ENCODE measurements at regions not wholly inside any gene's neighbourhood (a gene's known extent, or its start where the extent isn't known, plus 50 kb on each side); places are given as distances from the start of the nearest gene placed in this dataset.
A peak's percentile ranks its signal among the peaks of the same experiment; 100 is the strongest.

DNA sequence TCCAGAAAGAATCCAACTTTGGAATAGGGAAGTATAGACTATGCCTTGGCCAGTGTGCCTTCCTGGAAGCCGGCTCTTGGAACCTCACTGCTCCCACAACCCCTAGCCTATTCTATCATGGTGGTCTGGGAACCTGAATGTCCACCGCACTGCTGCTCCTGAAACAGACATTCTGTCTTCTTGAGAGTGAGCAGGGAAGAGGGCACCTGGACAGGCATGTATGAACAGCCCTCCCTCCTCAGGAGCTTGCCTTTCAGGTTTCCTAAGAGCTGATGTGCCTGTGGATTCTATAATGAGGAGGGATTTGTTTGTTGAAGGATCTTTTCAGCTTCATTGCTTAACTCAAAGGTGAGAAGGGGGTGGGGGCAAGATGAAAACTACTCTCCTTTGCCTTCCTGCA is 55.1 kb upstream of the XPA start:
- no peaks in the 10 kb centered on the region for H3K4me1 ChIP-seq
- 76 to 88% (median 82%) methylated on average over 2 of the region's 2 CpGs for WGBS, 4 donors
- no peak for DNase-seq
- no peaks in the 10 kb centered on the region for H3K36me3 ChIP-seq
- intact Hi-C loops (cut with DNase I) = no loop called here
- TF ChIP-seq POLR2A (IDR thresholded peaks at IDR 0.05) = no peak
- TF ChIP-seq, protein P1, sequence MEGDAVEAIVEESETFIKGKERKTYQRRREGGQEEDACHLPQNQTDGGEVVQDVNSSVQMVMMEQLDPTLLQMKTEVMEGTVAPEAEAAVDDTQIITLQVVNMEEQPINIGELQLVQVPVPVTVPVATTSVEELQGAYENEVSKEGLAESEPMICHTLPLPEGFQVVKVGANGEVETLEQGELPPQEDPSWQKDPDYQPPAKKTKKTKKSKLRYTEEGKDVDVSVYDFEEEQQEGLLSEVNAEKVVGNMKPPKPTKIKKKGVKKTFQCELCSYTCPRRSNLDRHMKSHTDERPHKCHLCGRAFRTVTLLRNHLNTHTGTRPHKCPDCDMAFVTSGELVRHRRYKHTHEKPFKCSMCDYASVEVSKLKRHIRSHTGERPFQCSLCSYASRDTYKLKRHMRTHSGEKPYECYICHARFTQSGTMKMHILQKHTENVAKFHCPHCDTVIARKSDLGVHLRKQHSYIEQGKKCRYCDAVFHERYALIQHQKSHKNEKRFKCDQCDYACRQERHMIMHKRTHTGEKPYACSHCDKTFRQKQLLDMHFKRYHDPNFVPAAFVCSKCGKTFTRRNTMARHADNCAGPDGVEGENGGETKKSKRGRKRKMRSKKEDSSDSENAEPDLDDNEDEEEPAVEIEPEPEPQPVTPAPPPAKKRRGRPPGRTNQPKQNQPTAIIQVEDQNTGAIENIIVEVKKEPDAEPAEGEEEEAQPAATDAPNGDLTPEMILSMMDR (IDR thresholded peaks at IDR 0.05) = no peak
- H3K9me3 ChIP-seq = peaks cover 0 to 9% (median 0%) of the 10 kb centered on the region in 12 donors
- no peak overlapping the region for H3K4me3 ChIP-seq
- no peak overlapping the region for H3K27ac ChIP-seq
- H3K27me3 ChIP-seq = peaks cover 0 to 2% (median 0%) of the 10 kb centered on the region in 9 donors
- no peak for ATAC-seq

DNA sequence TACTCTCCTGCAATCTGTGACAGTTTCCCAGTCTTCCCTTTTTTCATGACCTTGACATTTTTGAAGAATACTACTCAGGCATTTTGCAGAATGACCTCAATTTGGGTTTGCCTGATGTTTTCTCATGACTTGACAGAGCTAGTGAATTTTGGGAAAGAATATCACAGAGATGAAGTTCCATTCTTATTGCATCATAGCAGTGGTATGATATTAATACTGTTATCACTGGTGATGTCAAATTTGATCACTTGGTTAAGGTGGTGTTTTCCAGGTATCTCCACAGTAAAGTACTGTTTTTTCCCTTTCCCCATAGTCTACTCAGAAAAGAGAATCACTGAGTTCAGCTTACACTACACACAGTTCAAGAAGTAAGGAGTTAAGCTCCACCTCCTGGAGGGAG is 56.2 kb upstream of the XPA start:
- Histone ChIP-seq H3K4me3 (no peak overlapping the region), H3K36me3 (no peaks in the 10 kb centered on the region), H3K27ac (no peak overlapping the region), H3K9me3 (peaks cover 0 to 9% (median 0%) of the 10 kb centered on the region in 12 donors), H3K4me1 (no peaks in the 10 kb centered on the region), H3K27me3 (peaks cover 0 to 5% (median 0%) of the 10 kb centered on the region in 9 donors)
- no peak for ATAC-seq
- intact Hi-C loops (cut with DNase I) = no loop called here
- TF ChIP-seq, protein P1 (IDR thresholded peaks at IDR 0.05) = no peak
- no peak for TF ChIP-seq POLR2A (IDR thresholded peaks at IDR 0.05)
- DNase-seq = no peak

DNA sequence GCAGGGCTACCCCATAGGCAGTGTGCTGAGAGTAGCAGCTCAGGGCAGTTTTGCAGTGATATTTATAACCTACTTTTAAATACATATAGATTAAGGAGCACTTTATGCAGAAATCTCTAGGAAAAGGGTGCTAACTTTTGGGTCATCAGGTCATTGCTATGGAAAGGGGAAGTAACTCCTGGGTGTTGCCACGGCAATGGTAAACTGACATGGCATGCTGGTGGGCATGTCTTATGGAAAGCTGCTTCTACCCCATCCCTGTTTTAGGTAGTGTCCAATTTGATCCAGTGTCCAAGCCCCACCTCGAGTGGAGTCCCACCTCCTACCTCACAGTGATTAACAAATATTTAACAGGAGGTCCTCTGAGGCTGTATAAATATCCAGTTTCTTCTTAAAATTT is 56.8 kb upstream of the XPA start:
- intact Hi-C loops (cut with DNase I) = no loop called here
- ATAC-seq = no peak
- TF ChIP-seq, protein P1 (IDR thresholded peaks at IDR 0.05) = no peak
- TF ChIP-seq POLR2A (IDR thresholded peaks at IDR 0.05) = no peak
- Histone ChIP-seq H3K27ac (no peak overlapping the region), H3K36me3 (no peaks in the 10 kb centered on the region), H3K9me3 (peaks cover 0 to 9% (median 0%) of the 10 kb centered on the region in 12 donors), H3K4me1 (no peaks in the 10 kb centered on the region), H3K27me3 (peaks cover 0 to 5% (median 0%) of the 10 kb centered on the region in 9 donors), H3K4me3 (no peak overlapping the region)
- DNase-seq = no peak
- 68 to 80% (median 76%) methylated on average over 2 of the region's 2 CpGs for WGBS, 4 donors

DNA sequence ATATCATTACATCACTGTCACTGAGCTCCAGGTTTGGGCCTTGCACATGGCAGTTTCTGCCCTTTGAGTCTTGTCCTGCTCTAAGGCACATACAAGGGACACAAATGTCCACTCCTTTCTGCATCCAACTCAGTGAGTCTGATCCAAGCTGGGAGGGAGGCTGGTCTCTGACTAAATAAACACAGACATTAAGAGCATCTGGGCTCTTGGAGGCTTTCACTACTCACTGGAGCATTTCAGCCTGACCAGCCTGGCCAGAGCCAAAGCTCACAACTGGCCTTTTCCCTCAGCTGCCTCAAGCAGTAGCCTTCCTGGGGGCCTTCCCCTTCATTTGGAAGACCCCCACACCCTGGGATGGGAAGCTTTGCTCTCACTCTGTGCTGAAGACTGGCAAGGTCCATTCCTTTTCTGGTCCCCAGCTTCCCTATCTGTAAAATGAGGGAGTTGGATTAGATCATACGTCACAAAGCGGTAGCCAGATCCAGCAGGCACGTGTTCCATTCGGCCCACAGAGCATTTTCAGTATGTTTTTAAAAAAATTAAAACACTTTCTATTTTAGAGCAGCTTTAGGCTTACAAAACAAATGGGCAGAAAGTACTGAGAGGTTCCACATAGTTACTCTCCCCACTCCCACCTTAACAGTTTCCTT is 58.6 kb upstream of the XPA start:
- intact Hi-C loops (cut with DNase I) = no loop called here
- H3K36me3 ChIP-seq = no peaks in the 10 kb centered on the region
- no peak for TF ChIP-seq POLR2A (IDR thresholded peaks at IDR 0.05)
- TF ChIP-seq, protein P1 (IDR thresholded peaks at IDR 0.05) = no peak
- 74 to 79% (median 76%) methylated on average over 4 of the region's 4 CpGs for WGBS, 4 donors
- H3K4me1 ChIP-seq = peaks cover 0 to 4% (median 0%) of the 10 kb centered on the region in 12 donors
- DNase-seq (no peak), ATAC-seq (peak in 2 of 4 donors; percentile 39 to 51)
- H3K27ac ChIP-seq = no peak overlapping the region
- no peak overlapping the region for H3K4me3 ChIP-seq
- peaks cover 0 to 11% (median 0%) of the 10 kb centered on the region in 9 donors for H3K27me3 ChIP-seq
- peaks cover 0 to 9% (median 0%) of the 10 kb centered on the region in 12 donors for H3K9me3 ChIP-seq

Measured in heart left ventricle (tissue), 16 donors.